Esophagus squamous epithelium (tissue), 4 donors: ENCODE measurements at regions not wholly inside any gene's neighbourhood (a gene's known extent, or its start where the extent isn't known, plus 50 kb on each side); places are given as distances from the start of the nearest gene placed in this dataset.

ENCODE experiments used
- CTCF ChIP-seq, 6 experiments: fragments of 450-650 bp in 4 of 6; fragments of 200-600 bp in 2 of 6; sonication (generic) in 2 of 6; IDR thresholded peaks; one replicate each; pipeline ENCODE4 v1.5.1; 2016 to 2019; ENCODE audit warnings: antibody characterized with exemption in 6 of 6, mild to moderate bottlenecking in 4 of 6, moderate library complexity in 4 of 6
- POLR2A ChIP-seq, 4 donors: fragments of 450-650 bp; IDR thresholded peaks; one replicate each; pipeline ENCODE4 v1.6.1; 2017; ENCODE audit warnings: antibody characterized with exemption in 4 of 4, mild to moderate bottlenecking in 4 of 4, moderate library complexity in 3 of 4

GRCh38 chr6:155548576-155548975, 92.9 kb upstream of the NOX3 start:
- TF ChIP-seq CTCF (IDR thresholded peaks at IDR 0.05), result no peak
- no peak for TF ChIP-seq POLR2A (IDR thresholded peaks at IDR 0.05)
